ENCODE measurements at regions not wholly inside any gene's neighbourhood (a gene's known extent, or its start where the extent isn't known, plus 50 kb on each side); places are given as distances from the start of the nearest gene placed in this dataset.

GRCh38 chr3:177498037-177498857, 301.0 kb upstream of the TBL1XR1 start:
- TF ChIP-seq CTCF (IDR thresholded peaks at IDR 0.05; ENCODE audit: extremely low read depth in 1 of 2, insufficient read depth in 1 of 2, low read depth in 1 of 2, low read length in 2 of 2) (no peak), POLR2A (IDR thresholded peaks at IDR 0.05; ENCODE audit: low read depth, low read length) (no peak), POLR2AphosphoS5 (IDR thresholded peaks at IDR 0.05; ENCODE audit: insufficient read depth, low read depth, low read length) (no peak), MYC (IDR thresholded peaks at IDR 0.05; ENCODE audit: low read depth, low read length) (no peak), EZH2 (IDR thresholded peaks at IDR 0.05; ENCODE audit: borderline replicate concordance, low read depth, low read length, severe bottlenecking) (no peak), FOS (IDR thresholded peaks at IDR 0.05; ENCODE audit: borderline replicate concordance, insufficient read depth, low read length) (no peak), JUN (IDR thresholded peaks at IDR 0.05; ENCODE audit: borderline replicate concordance, insufficient read depth, insufficient read length, low read depth) (no peak), GATA2 (IDR thresholded peaks at IDR 0.05; ENCODE audit: insufficient read depth, insufficient read length, low read depth, low read length) (no peak)
- TF ChIP-seq, protein P1, sequence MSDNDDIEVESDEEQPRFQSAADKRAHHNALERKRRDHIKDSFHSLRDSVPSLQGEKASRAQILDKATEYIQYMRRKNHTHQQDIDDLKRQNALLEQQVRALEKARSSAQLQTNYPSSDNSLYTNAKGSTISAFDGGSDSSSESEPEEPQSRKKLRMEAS (IDR thresholded peaks at IDR 0.05; ENCODE audit: insufficient read depth, insufficient read length) = no peak
